Erythroblast (primary cell): ENCODE measurements at regions not wholly inside any gene's neighbourhood (a gene's known extent, or its start where the extent isn't known, plus 50 kb on each side); places are given as distances from the start of the nearest gene placed in this dataset.

Source experiments
- GATA1 ChIP-seq: IDR thresholded peaks from 2 replicates; pipeline ENCODE4 v1.6.1; 2011; ENCODE audit warnings: low read depth, mild to moderate bottlenecking, control low read depth, low read length, moderate library complexity
- POLR2A ChIP-seq: IDR thresholded peaks from 2 replicates; pipeline ENCODE4 v1.6.1; 2011; ENCODE audit warnings: mild to moderate bottlenecking, low read length

- no peak for TF ChIP-seq POLR2A
- no peak for TF ChIP-seq GATA1
Observed at GRCh38 chr20:17850684-17851026, 117.9 kb downstream of the SNX5 start.
